GM13976 (cell line): ENCODE measurements at regions not wholly inside any gene's neighbourhood (a gene's known extent, or its start where the extent isn't known, plus 50 kb on each side); places are given as distances from the start of the nearest gene placed in this dataset.
"Not testable (repeated sequence)": the region's sequence is repeated elsewhere in the genome, so short reads cannot be mapped to it uniquely, and the experiment has no call there.

Source experiments
- DNase-seq: peaks from one replicate; pipeline ENCODE4 v3.0.0; 2012; ENCODE audit warnings: low spot score
- CTCF ChIP-seq: IDR thresholded peaks from 2 replicates; pipeline ENCODE4 v1.5.1; 2012; ENCODE audit warnings: borderline replicate concordance, mild to moderate bottlenecking; ENCODE audit not compliant: insufficient read depth; ENCODE audit errors: extremely low read depth, missing control alignments, control extremely low read depth
- in situ Hi-C: fragments of 300-500 bp; cut with MboI; formaldehyde crosslinking; loops from one replicate; pipeline ENCODE4 v1.12.0; 2022; ENCODE audit warnings: low sequenced_read_pairs, mixed read lengths, inconsistent platforms; ENCODE audit not compliant: unreplicated experiment

DNA sequence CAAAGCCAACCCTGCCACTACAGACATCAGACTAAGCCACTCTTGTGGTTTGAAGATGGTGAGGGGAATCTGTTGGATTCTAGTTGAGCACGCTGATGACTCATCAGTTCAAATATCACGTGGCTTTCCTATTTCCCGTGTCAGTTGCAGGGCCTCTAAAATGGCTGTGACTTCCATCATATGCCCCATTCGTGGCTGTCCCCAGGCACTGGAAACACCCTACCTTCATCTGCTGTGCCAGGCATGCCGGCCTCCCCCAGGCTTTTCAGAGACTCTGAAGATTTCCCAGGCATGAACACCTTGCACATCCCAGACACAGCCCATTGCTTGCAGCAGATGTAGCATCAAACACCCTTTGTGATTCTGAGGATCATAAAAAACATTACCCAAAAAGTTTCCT is 659.9 kb downstream of the UQCRFS1 start:
- in situ Hi-C loops: no loop called here

GRCh38 chr19:28549680-28550277 is 663.2 kb downstream of the UQCRFS1 start:
- TF ChIP-seq CTCF: no peak
- in situ Hi-C loops: no loop called here
- no peak for DNase-seq

More for the DNA sequence above, 659.9 kb downstream of the UQCRFS1 start:
- DNase-seq: no peak
- TF ChIP-seq CTCF: no peak

DNA sequence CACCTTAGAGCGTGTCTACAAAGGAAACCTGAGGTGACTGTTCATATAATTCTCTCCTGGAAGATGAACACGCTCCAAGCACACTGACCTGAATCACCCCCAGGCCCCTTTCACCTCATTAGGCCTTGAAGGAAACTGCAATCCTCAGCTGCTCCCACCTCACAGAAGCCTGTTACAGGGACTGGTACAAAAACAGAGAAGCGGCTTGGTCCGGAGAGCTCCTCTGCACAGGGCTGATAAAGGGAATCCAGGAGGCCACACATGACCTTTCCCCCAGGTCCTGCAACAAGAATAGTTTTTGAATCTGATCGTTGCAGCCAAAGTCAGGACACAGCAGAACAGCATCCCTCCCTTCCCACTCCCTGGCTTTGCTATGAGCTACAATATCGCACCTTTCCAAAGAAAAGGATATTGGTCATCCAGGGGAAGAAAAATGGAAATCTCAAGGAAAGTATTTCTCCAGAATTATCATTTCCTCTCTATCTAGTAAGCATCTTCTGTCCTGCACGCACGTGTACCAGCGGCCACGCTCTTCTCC is 666.7 kb downstream of the UQCRFS1 start:
- in situ Hi-C loops: no loop called here
- DNase-seq: no peak
- no peak for TF ChIP-seq CTCF

DNA sequence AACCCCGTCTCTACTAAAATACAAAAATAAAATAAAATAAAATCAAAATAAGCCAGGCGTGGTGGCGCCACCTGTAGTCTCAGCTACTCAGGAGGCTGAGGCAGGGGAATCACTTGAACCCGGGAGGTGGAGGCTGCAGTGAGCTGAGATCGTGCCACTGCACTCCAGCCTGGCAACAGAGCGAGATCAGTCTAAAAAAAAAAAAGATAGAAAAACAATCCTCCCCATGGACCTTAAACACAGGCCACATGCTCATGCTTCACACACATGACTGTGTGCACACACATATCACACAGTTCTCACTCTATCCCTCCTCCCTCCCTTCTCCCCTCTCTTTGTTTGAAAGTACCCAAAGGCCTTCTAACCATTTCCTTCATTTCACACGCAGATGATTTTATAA is 667.6 kb downstream of the UQCRFS1 start:
- in situ Hi-C loops, DNase-seq: not testable (repeated sequence)

- in situ Hi-C loops: no loop called here
- no peak for DNase-seq
- no peak for TF ChIP-seq CTCF
These were observed 668.3 kb downstream of the UQCRFS1 start for GRCh38 chr19:28544451-28545261.

- TF ChIP-seq CTCF: no peak
- DNase-seq: no peak
- in situ Hi-C loops: no loop called here
These were observed 669.6 kb downstream of the UQCRFS1 start for GRCh38 chr19:28543244-28543776.
